ENCODE measurements at regions not wholly inside any gene's neighbourhood (a gene's known extent, or its start where the extent isn't known, plus 50 kb on each side); places are given as distances from the start of the nearest gene placed in this dataset.

DNA sequence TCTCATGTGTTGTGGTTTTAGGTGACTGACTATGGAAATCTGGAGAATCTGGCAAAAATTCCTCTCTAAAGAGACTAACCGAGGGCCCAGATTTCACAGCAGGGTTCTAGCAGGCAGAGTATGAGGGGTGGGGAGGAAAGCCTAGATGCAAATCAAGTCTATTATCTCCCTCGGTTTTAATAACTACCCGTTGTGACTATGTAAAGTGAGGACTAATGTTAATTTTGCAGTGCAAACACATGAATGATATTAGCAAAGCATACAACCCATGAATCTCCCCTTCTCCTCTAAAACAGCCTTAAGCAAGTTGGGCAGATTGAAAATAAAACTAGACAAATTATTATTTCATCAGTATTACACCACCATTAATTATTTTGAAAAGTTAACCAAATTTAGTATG is 131.4 kb downstream of the SLITRK2 start:
- no peak for TF ChIP-seq CTCF (IDR thresholded peaks at IDR 0.05; ENCODE audit: borderline replicate concordance, extremely low read depth, low read length, poor library complexity, severe bottlenecking)
- TF ChIP-seq EZH2 (IDR thresholded peaks at IDR 0.05; ENCODE audit: borderline replicate concordance, low read depth, low read length, severe bottlenecking): no peak

Measured in DND-41 (cell line).